ENCODE measurements at regions not wholly inside any gene's neighbourhood (a gene's known extent, or its start where the extent isn't known, plus 50 kb on each side); places are given as distances from the start of the nearest gene placed in this dataset.

GRCh38 chr9:108579757-108580439 is 275.9 kb downstream of the ACTL7B start (continued):
- TF ChIP-seq YY1 (IDR thresholded peaks at IDR 0.05; ENCODE audit: extremely low read depth, insufficient replicate concordance, low read depth, low read length) (peak; percentile 50), EGR1 (IDR thresholded peaks at IDR 0.05; ENCODE audit: low read depth) (no peak)

GRCh38 chr9:108575276-108575675 is 280.5 kb downstream of the ACTL7B start:
- H4K20me1 ChIP-seq (ENCODE audit: insufficient read depth) = no peaks in the 10 kb centered on the region
- ChIA-PET CTCF (no interaction called here), RAD21 (ENCODE audit: low non-redundant PET in 1 of 2, low total read pairs in 2 of 2, uncharacterized antibody in 2 of 2, unreplicated experiment in 2 of 2) (no interaction called here), POLR2A (no interaction called here)
- no peaks in the 10 kb centered on the region for H3K9me3 ChIP-seq (ENCODE audit: control insufficient read depth in 1 of 2, insufficient read depth in 1 of 2, low read depth in 1 of 2, low read length in 2 of 2)
- peaks cover 49% of the 10 kb centered on the region; the same call in 1 of the 2 replicates for H3K27me3 ChIP-seq (ENCODE audit: insufficient read depth, low read length)
- H3K4me3 ChIP-seq (replicated peaks in 1 of 2; ENCODE audit: low read depth in 1 of 2, low read length in 2 of 2) = no peak overlapping the region
- no TSS peak for BruUV-seq (replicated peaks)
- H3K4me1 ChIP-seq (ENCODE audit: control insufficient read depth in 1 of 2, insufficient read depth in 2 of 2, low read length in 2 of 2) = peaks cover 8 to 12% of the 10 kb centered on the region in 2 experiments; a peak in 3 of 4 replicates
- no peak for TF ChIP-seq FOSL1 (IDR thresholded peaks at IDR 0.05; ENCODE audit: low read depth)
- TF ChIP-seq SIN3A (IDR thresholded peaks at IDR 0.05; ENCODE audit: low read depth) = no peak
- TF ChIP-seq CBX3 (IDR thresholded peaks at IDR 0.05; ENCODE audit: low read depth) = no peak
- TF ChIP-seq REST (IDR thresholded peaks at IDR 0.05; ENCODE audit: low read depth) = no peak
- TF ChIP-seq CEBPB (IDR thresholded peaks at IDR 0.05; ENCODE audit: low read depth) = no peak
- TF ChIP-seq ELF1 (IDR thresholded peaks at IDR 0.05; ENCODE audit: borderline replicate concordance, low read depth) = no peak
- TF ChIP-seq ZFX (IDR thresholded peaks at IDR 0.05) = no peak
- TF ChIP-seq, protein P1, sequence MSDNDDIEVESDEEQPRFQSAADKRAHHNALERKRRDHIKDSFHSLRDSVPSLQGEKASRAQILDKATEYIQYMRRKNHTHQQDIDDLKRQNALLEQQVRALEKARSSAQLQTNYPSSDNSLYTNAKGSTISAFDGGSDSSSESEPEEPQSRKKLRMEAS (IDR thresholded peaks at IDR 0.05) = no peak
- TF ChIP-seq SRF (IDR thresholded peaks at IDR 0.05; ENCODE audit: low read depth) = no peak
- no peak for TF ChIP-seq POLR2A (IDR thresholded peaks at IDR 0.05; ENCODE audit: borderline replicate concordance, extremely low read depth, insufficient read depth, insufficient read length)
- TF ChIP-seq POLR2AphosphoS5 (IDR thresholded peaks at IDR 0.05; ENCODE audit: low read depth, low read length) = no peak
- TF ChIP-seq ATF3 (IDR thresholded peaks at IDR 0.05) = no peak
- TF ChIP-seq TCF7L2 (IDR thresholded peaks at IDR 0.05; ENCODE audit: borderline replicate concordance, extremely low read depth, insufficient read depth, insufficient read length) = no peak
- no peak for TF ChIP-seq EZH2 (IDR thresholded peaks at IDR 0.05)
- TF ChIP-seq, protein P2, sequence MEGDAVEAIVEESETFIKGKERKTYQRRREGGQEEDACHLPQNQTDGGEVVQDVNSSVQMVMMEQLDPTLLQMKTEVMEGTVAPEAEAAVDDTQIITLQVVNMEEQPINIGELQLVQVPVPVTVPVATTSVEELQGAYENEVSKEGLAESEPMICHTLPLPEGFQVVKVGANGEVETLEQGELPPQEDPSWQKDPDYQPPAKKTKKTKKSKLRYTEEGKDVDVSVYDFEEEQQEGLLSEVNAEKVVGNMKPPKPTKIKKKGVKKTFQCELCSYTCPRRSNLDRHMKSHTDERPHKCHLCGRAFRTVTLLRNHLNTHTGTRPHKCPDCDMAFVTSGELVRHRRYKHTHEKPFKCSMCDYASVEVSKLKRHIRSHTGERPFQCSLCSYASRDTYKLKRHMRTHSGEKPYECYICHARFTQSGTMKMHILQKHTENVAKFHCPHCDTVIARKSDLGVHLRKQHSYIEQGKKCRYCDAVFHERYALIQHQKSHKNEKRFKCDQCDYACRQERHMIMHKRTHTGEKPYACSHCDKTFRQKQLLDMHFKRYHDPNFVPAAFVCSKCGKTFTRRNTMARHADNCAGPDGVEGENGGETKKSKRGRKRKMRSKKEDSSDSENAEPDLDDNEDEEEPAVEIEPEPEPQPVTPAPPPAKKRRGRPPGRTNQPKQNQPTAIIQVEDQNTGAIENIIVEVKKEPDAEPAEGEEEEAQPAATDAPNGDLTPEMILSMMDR (IDR thresholded peaks at IDR 0.05 in 2 of 3, conservative IDR thresholded peaks at IDR 0.05 in 1 of 3; ENCODE audit: borderline replicate concordance in 1 of 3, insufficient read depth in 1 of 3, low read depth in 2 of 3, low read length in 2 of 3) = no peak
- no peak for TF ChIP-seq EGR1 (IDR thresholded peaks at IDR 0.05; ENCODE audit: low read depth)
- no peak for TF ChIP-seq RAD21 (IDR thresholded peaks at IDR 0.05; ENCODE audit: low read depth)
- no peak for TF ChIP-seq YY1 (IDR thresholded peaks at IDR 0.05; ENCODE audit: extremely low read depth, insufficient replicate concordance, low read depth, low read length)
- H3K9me2 ChIP-seq (ENCODE audit: insufficient read depth) = no peaks in the 10 kb centered on the region
- ATAC-seq = no peak
- intact Hi-C loops (cut with micrococcal nuclease) = no loop called here
- DNase-seq (ENCODE audit: low read depth, low spot score) = no peak
- H2AFZ ChIP-seq (ENCODE audit: low read depth, low read length, poor library complexity, severe bottlenecking) = no peak overlapping the region
- H3K4me2 ChIP-seq (ENCODE audit: low read length) = no peak overlapping the region
- H3K79me2 ChIP-seq (ENCODE audit: insufficient read depth, low read length) = no peaks in the 10 kb centered on the region
- no peaks in the 10 kb centered on the region for H3K36me3 ChIP-seq (ENCODE audit: control insufficient read depth in 1 of 2, insufficient read depth in 2 of 2, low read length in 2 of 2)
- H3K9ac ChIP-seq (ENCODE audit: low read length) = no peak overlapping the region
- no peak overlapping the region for H3K27ac ChIP-seq (ENCODE audit: low read depth, low read length)

Measured in HCT116 (cell line).